Mesenchymal stem cell (in vitro differentiated cells and primary cell): ENCODE measurements at regions not wholly inside any gene's neighbourhood (a gene's known extent, or its start where the extent isn't known, plus 50 kb on each side); places are given as distances from the start of the nearest gene placed in this dataset.

ENCODE experiments used
- DNase-seq: peaks from one replicate; pipeline ENCODE4 v3.0.0-alpha.2; 2013
- H2AFZ ChIP-seq: one replicate; pipeline ENCODE4 v1.6.1; 2013; ENCODE audit warnings: low read depth, mild to moderate bottlenecking, control low read depth, inconsistent platforms, low read length, moderate library complexity
- H2AK5ac ChIP-seq: 2 replicates; pipeline ENCODE4 v1.6.1; 2013; ENCODE audit warnings: low read length, moderate library complexity, mild to moderate bottlenecking, inconsistent platforms; ENCODE audit not compliant: severe bottlenecking
- H2BK120ac ChIP-seq: one replicate; pipeline ENCODE4 v1.6.1; 2013; ENCODE audit warnings: low read depth, mild to moderate bottlenecking, inconsistent platforms, low read length, moderate library complexity
- H2BK12ac ChIP-seq, 2 experiments: one replicate each; pipeline ENCODE4 v1.6.1; 2013; ENCODE audit warnings: inconsistent platforms in 2 of 2, low read length in 2 of 2, mild to moderate bottlenecking in 2 of 2, moderate library complexity in 2 of 2, control low read depth in 1 of 2
- H2BK15ac ChIP-seq: one replicate; pipeline ENCODE4 v1.6.1; 2013; ENCODE audit warnings: mild to moderate bottlenecking, low read depth, inconsistent platforms; ENCODE audit not compliant: poor library complexity, severe bottlenecking
- H2BK5ac ChIP-seq: 2 replicates; pipeline ENCODE4 v1.6.1; 2013; ENCODE audit warnings: low read depth, mild to moderate bottlenecking, low read length, control low read depth, inconsistent platforms; ENCODE audit not compliant: poor library complexity, severe bottlenecking
- H3K14ac ChIP-seq, 2 experiments: one replicate each; pipeline ENCODE4 v1.6.1; 2013; ENCODE audit warnings: inconsistent platforms in 2 of 2, low read length in 2 of 2, control low read depth in 1 of 2, mild to moderate bottlenecking in 1 of 2, moderate library complexity in 1 of 2
- H3K18ac ChIP-seq, 2 experiments: one replicate each; pipeline ENCODE4 v1.6.1; 2013; ENCODE audit warnings: inconsistent platforms in 2 of 2, low read length in 2 of 2, control low read depth in 1 of 2, low read depth in 1 of 2, mild to moderate bottlenecking in 1 of 2
- H3K23ac ChIP-seq, 2 experiments: one replicate each; pipeline ENCODE4 v1.6.1; 2013; ENCODE audit warnings: inconsistent platforms in 2 of 2, low read length in 2 of 2, mild to moderate bottlenecking in 2 of 2, moderate library complexity in 2 of 2, control low read depth in 1 of 2
- H3K27ac ChIP-seq: 2 replicates; pipeline ENCODE4 v1.5.1; 2013; ENCODE audit warnings: mild to moderate bottlenecking, moderate library complexity, low read length, control low read depth, inconsistent platforms; ENCODE audit not compliant: poor library complexity, severe bottlenecking
- H3K27me3 ChIP-seq, 2 experiments: 2 replicates each; pipeline versions ENCODE4 v1.6.1 to v1.7.0; 2013; ENCODE audit warnings: low read length in 2 of 2, mild to moderate bottlenecking in 2 of 2, moderate library complexity in 2 of 2, control low read depth in 1 of 2, inconsistent platforms in 1 of 2; ENCODE audit not compliant: control insufficient read depth in 1 of 2, insufficient read depth in 1 of 2
- H3K36me3 ChIP-seq, 2 experiments: 2 replicates each; pipeline versions ENCODE4 v1.6.1 to v1.7.0; 2013; ENCODE audit warnings: low read length in 2 of 2, control low read depth in 1 of 2, inconsistent platforms in 1 of 2, low read depth in 1 of 2, mild to moderate bottlenecking in 1 of 2; ENCODE audit not compliant: insufficient read depth in 2 of 2, control insufficient read depth in 1 of 2
- H3K4ac ChIP-seq, 2 experiments: one replicate each; pipeline ENCODE4 v1.6.1; 2013; ENCODE audit warnings: inconsistent platforms in 2 of 2, low read length in 2 of 2, mild to moderate bottlenecking in 2 of 2, moderate library complexity in 2 of 2, control low read depth in 1 of 2, low read depth in 1 of 2
- H3K4me1 ChIP-seq: 2 replicates; pipeline ENCODE4 v1.6.1; 2013; ENCODE audit warnings: low read depth, low read length, control low read depth; ENCODE audit not compliant: control insufficient read depth, insufficient read depth
- H3K4me2 ChIP-seq: 2 replicates; pipeline ENCODE4 v1.6.1; 2013; ENCODE audit warnings: low read length, mild to moderate bottlenecking, inconsistent platforms; ENCODE audit not compliant: poor library complexity, severe bottlenecking
- H3K4me3 ChIP-seq, 2 experiments: 2 replicates each; pipeline versions ENCODE4 v1.5.1 to v1.7.0; 2013; ENCODE audit warnings: low read length in 2 of 2, mild to moderate bottlenecking in 2 of 2, control low read depth in 1 of 2, low read depth in 1 of 2; ENCODE audit not compliant: insufficient read depth in 1 of 2
- H3K79me1 ChIP-seq: replicated peaks from 2 replicates; pipeline ENCODE4 v1.6.1; 2013; ENCODE audit warnings: mild to moderate bottlenecking, control low read depth, low read length, inconsistent platforms; ENCODE audit not compliant: poor library complexity, severe bottlenecking
- H3K9ac ChIP-seq: 2 replicates; pipeline ENCODE4 v1.7.0; 2013; ENCODE audit warnings: mild to moderate bottlenecking, low read length, moderate library complexity
- H3K9me3 ChIP-seq: 2 replicates; pipeline ENCODE4 v1.7.0; 2013; ENCODE audit warnings: mild to moderate bottlenecking, low read length; ENCODE audit not compliant: control insufficient read depth
- H4K8ac ChIP-seq: one replicate; pipeline ENCODE4 v1.6.1; 2013; ENCODE audit warnings: inconsistent platforms, mild to moderate bottlenecking, low read length, moderate library complexity
- H4K91ac ChIP-seq: one replicate; pipeline ENCODE4 v1.6.1; 2013; ENCODE audit warnings: mild to moderate bottlenecking, low read length, inconsistent platforms
- WGBS: methylation state at CpG from one replicate; pipeline ENCODE4 v1.1.7; 2013; ENCODE audit warnings: mixed read lengths; 5-methylcytosine and 5-hydroxymethylcytosine counted together

DNA sequence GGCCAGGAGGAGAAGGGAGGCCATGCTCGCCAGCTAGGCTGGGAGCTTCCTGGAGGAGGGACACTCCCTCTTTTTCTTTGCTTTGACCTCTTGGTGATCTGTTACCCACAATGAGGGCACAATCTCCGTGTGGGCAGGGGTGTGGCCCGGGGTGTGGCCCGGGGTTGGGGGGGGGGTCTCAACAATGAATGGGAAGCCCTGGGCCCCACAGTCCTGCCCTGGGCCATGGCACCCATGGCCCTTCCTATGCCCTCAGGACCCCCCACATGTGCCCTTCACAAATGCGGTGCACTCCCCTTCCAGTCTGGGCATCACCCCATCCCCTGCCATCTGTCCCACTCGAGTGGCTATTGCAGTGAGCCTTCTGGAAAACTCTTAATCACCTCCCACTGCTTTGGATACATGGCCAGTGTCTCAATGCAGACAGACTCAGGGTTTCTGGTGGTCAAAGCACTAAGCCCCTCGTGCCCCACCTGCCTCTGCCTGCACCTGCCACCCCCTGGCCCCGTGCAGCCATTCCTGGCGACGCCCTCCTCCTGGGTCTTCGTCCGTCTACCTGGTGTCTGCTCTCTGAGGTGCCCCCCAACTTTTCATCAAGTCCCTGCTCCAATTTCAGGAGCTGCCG lies 611.3 kb downstream of the TBC1D22A start:
- Histone ChIP-seq H3K36me3 (no peaks in the 10 kb centered on the region), H3K14ac (no peak overlapping the region), H3K9me3 (no peaks in the 10 kb centered on the region), H4K8ac (no peak overlapping the region), H3K9ac (no peak overlapping the region), H2BK15ac (no peak overlapping the region), H2BK12ac (no peak overlapping the region), H3K27me3 (peaks cover 0 to 63% of the 10 kb centered on the region in 2 experiments), H3K79me1 (no peaks in the 10 kb centered on the region), H4K91ac (no peak overlapping the region), H3K4me2 (no peak overlapping the region), H3K4me3 (no peak overlapping the region), H3K23ac (no peak overlapping the region), H3K27ac (no peak overlapping the region), H3K4me1 (no peaks in the 10 kb centered on the region), H3K4ac (no peak overlapping the region), H2AFZ (no peak overlapping the region), H3K18ac (no peak overlapping the region), H2BK5ac (no peak overlapping the region), H2AK5ac (no peak overlapping the region), H2BK120ac (no peak overlapping the region)
- DNase-seq, result no peak
- 66% methylated on average over 12 of the region's 13 CpGs for WGBS

DNA sequence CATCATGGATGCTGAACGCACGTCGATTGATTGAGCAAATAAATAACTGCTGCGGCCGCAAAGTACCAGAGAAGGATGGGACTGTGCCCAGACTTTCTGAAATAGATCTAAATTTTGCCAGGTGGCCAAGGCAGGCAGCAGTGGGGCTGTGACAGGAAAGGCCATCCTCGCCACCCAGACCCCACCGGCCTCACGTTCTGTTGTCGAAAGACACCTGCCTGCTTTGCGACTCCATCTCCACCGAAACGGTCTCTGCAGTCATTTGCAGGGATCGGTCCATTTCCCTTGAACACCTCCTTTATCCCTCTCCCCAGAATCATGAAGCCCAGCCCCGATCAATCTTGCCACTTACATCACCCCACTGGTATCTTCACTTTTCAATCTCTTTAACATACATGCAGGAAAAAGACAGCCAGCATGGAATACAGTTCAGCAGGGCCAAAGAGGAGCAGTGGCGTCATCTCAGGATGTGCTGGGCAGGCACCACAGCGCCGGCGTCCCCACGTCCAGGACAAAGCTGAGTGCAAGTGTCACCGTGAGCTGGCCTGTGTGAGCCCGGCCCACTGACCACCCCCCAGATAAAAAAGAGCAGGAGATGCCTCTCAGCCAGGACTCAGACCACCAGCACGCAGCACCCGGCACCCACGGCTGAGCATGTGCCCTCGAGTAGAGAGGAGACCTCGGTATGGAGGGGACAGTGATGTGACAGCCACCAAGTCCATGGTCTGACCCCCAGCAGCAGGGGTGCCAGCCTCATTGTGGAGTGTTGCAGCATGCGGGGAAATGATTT lies 610.3 kb downstream of the TBC1D22A start:
- H3K4me2 ChIP-seq, result no peak overlapping the region
- no peak overlapping the region for H3K18ac ChIP-seq
- no peak overlapping the region for H2BK5ac ChIP-seq
- no peak overlapping the region for H3K4me3 ChIP-seq
- no peaks in the 10 kb centered on the region for H3K9me3 ChIP-seq
- no peak overlapping the region for H3K27ac ChIP-seq
- no peak overlapping the region for H2BK120ac ChIP-seq
- H3K23ac ChIP-seq, result no peak overlapping the region
- H3K4ac ChIP-seq, result no peak overlapping the region
- H3K4me1 ChIP-seq, result no peaks in the 10 kb centered on the region
- H3K36me3 ChIP-seq, result no peaks in the 10 kb centered on the region
- H2BK12ac ChIP-seq, result no peak overlapping the region
- H4K8ac ChIP-seq, result no peak overlapping the region
- DNase-seq, result no peak
- WGBS, result 83% methylated on average over 27 of the region's 27 CpGs
- H3K9ac ChIP-seq, result no peak overlapping the region
- peaks cover 0 to 62% of the 10 kb centered on the region in 2 experiments for H3K27me3 ChIP-seq
- no peak overlapping the region for H3K14ac ChIP-seq
- no peak overlapping the region for H2AK5ac ChIP-seq
- H2BK15ac ChIP-seq, result no peak overlapping the region
- H4K91ac ChIP-seq, result no peak overlapping the region
- no peak overlapping the region for H2AFZ ChIP-seq
- no peaks in the 10 kb centered on the region for H3K79me1 ChIP-seq

DNA sequence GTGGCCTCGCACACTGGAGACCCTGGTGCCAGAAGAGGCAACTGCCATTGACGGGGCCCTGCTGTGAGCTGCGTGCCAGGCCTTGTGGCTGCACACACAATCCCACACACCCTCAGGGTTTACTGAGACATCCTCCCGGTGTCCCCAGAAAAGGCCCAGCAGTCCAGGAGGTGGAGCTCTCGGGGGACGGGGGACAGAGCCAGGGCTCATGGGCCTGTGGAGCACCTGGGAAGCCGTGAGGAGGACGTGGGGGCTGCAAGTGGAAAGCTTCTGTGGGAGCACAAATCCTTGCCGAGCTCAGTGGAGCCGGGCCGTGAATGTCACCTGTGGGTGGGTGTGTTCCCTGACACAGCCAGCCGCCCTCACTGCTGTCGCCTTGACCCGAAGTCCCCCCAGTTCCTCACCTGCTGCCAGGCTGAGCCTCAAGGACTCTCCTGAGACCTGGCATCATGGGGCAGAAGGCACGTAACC lies 609.7 kb downstream of the TBC1D22A start:
- Histone ChIP-seq H3K9me3 (no peaks in the 10 kb centered on the region), H2BK12ac (no peak overlapping the region), H3K27me3 (peaks cover 0 to 61% of the 10 kb centered on the region in 2 experiments), H3K18ac (no peak overlapping the region), H3K4me1 (no peaks in the 10 kb centered on the region), H2BK120ac (no peak overlapping the region), H4K8ac (no peak overlapping the region), H3K4me2 (no peak overlapping the region), H3K14ac (no peak overlapping the region), H3K27ac (no peak overlapping the region), H3K4me3 (no peak overlapping the region), H2BK15ac (no peak overlapping the region), H3K4ac (no peak overlapping the region), H2BK5ac (no peak overlapping the region), H3K79me1 (no peaks in the 10 kb centered on the region), H2AFZ (no peak overlapping the region), H4K91ac (no peak overlapping the region), H3K23ac (no peak overlapping the region), H2AK5ac (no peak overlapping the region), H3K36me3 (no peaks in the 10 kb centered on the region), H3K9ac (no peak overlapping the region)
- WGBS, result 77% methylated on average over 15 of the region's 15 CpGs
- DNase-seq, result no peak

DNA sequence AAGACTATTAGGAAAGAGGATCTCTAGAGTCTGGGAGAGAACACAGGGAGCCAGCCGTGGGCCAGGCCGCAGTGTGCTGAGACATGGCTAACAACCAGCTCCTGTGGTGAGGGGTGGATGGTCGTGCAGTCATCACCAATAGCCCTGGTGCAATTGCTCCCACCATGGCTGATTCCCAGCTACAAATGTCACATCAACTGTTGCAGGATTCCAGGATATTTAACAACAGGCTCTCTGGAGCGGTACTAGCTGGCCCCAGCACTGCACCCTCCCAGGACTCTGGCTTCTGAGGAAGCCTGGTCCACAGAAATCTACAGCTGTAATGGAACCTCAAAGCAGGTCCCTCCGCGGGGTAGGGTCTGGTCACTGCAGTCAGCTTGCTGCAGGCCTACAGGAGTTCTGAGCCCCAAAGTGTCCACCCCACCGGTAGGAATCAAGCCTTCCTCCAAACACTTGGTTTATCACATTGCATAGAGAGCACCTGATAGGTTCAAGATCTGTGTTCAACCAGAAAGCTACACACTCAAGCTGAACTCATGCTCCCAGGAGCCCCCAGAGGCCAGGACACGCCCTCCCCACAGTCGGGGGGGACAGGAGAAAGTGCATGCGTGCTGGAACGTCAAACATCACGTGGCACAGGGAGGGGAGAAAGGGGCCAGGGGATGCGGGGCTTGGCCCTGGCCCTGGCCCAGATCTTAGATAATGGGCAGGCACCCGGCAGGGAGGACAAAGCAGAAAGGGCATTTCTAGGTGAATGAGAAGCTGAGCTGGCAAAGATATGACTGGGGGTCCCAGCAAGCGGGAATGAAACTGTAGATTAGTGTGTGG lies 609.0 kb downstream of the TBC1D22A start:
- H3K27ac ChIP-seq, result no peak overlapping the region
- no peak overlapping the region for H3K9ac ChIP-seq
- no peak overlapping the region for H4K8ac ChIP-seq
- H2BK5ac ChIP-seq, result no peak overlapping the region
- no peaks in the 10 kb centered on the region for H3K9me3 ChIP-seq
- no peaks in the 10 kb centered on the region for H3K36me3 ChIP-seq
- no peak overlapping the region for H3K4me2 ChIP-seq
- H2BK12ac ChIP-seq, result no peak overlapping the region
- 67% methylated on average over 15 of the region's 15 CpGs for WGBS
- H3K4me1 ChIP-seq, result no peaks in the 10 kb centered on the region
- H3K27me3 ChIP-seq, result peaks cover 0 to 61% of the 10 kb centered on the region in 2 experiments
- no peak overlapping the region for H2BK15ac ChIP-seq
- H2BK120ac ChIP-seq, result no peak overlapping the region
- no peak overlapping the region for H3K4me3 ChIP-seq
- no peak overlapping the region for H3K23ac ChIP-seq
- H3K79me1 ChIP-seq, result no peaks in the 10 kb centered on the region
- H3K14ac ChIP-seq, result no peak overlapping the region
- H3K18ac ChIP-seq, result no peak overlapping the region
- H2AFZ ChIP-seq, result no peak overlapping the region
- DNase-seq, result no peak
- H2AK5ac ChIP-seq, result no peak overlapping the region
- H3K4ac ChIP-seq, result no peak overlapping the region
- no peak overlapping the region for H4K91ac ChIP-seq
